Subcutaneous abdominal adipose tissue (tissue), 5 donors: ENCODE measurements at regions not wholly inside any gene's neighbourhood (a gene's known extent, or its start where the extent isn't known, plus 50 kb on each side); places are given as distances from the start of the nearest gene placed in this dataset.

Experiments
- H3K27ac ChIP-seq: one replicate; pipeline ENCODE4 v1.7.0; 2013; ENCODE audit warnings: low read depth, mild to moderate bottlenecking, inconsistent platforms, low read length, moderate library complexity
- H3K27me3 ChIP-seq, 5 donors: one replicate each; pipeline ENCODE4 v1.7.0; 2013; ENCODE audit warnings: low read length in 5 of 5, inconsistent platforms in 1 of 5; ENCODE audit not compliant: control insufficient read depth in 5 of 5, insufficient read depth in 4 of 5
- H3K36me3 ChIP-seq, 5 donors: one replicate each; pipeline ENCODE4 v1.7.0; 2013; ENCODE audit warnings: low read length in 5 of 5; ENCODE audit not compliant: control insufficient read depth in 5 of 5, insufficient read depth in 5 of 5
- H3K4me1 ChIP-seq, 5 donors: one replicate each; pipeline ENCODE4 v1.7.0; 2013; ENCODE audit warnings: low read length in 5 of 5, mild to moderate bottlenecking in 3 of 5, moderate library complexity in 1 of 5; ENCODE audit not compliant: control insufficient read depth in 5 of 5, insufficient read depth in 5 of 5
- H3K4me3 ChIP-seq, 5 donors: one replicate each; pipeline ENCODE4 v1.7.0; 2013; ENCODE audit warnings: low read length in 5 of 5, low read depth in 1 of 5
- H3K9ac ChIP-seq, 5 donors: one replicate each; pipeline ENCODE4 v1.7.0; 2013; ENCODE audit warnings: low read length in 5 of 5, mild to moderate bottlenecking in 4 of 5, moderate library complexity in 3 of 5
- H3K9me3 ChIP-seq, 5 donors: one replicate each; pipeline ENCODE4 v1.7.0; 2013; ENCODE audit warnings: low read length in 5 of 5; ENCODE audit not compliant: control insufficient read depth in 5 of 5
- donor health status: healthy.
- donor health status: healthy.
- donor health status: healthy.
- donor health status: healthy.
- donor health status: healthy.

- Histone ChIP-seq H3K9me3 (peaks cover 0 to 6% (median 0%) of the 10 kb centered on the region in 5 donors), H3K36me3 (no peaks in the 10 kb centered on the region), H3K4me3 (no peak overlapping the region), H3K27ac (no peak overlapping the region), H3K27me3 (no peaks in the 10 kb centered on the region), H3K9ac (no peak overlapping the region), H3K4me1 (no peaks in the 10 kb centered on the region)
Observed at GRCh38 chr3:164927728-164928127, 150.6 kb downstream of the SI start.

- Histone ChIP-seq H3K4me3 (no peak overlapping the region), H3K4me1 (no peaks in the 10 kb centered on the region), H3K9me3 (no peaks in the 10 kb centered on the region), H3K9ac (no peak overlapping the region), H3K27me3 (no peaks in the 10 kb centered on the region), H3K27ac (no peak overlapping the region), H3K36me3 (no peaks in the 10 kb centered on the region)
Observed at GRCh38 chr3:164918905-164919304, 159.4 kb downstream of the SI start.

- H3K9me3 ChIP-seq, result peaks cover 0 to 4% (median 0%) of the 10 kb centered on the region in 5 donors
- no peak overlapping the region for H3K9ac ChIP-seq
- no peaks in the 10 kb centered on the region for H3K36me3 ChIP-seq
- no peak overlapping the region for H3K27ac ChIP-seq
- H3K4me1 ChIP-seq, result no peaks in the 10 kb centered on the region
- no peaks in the 10 kb centered on the region for H3K27me3 ChIP-seq
- H3K4me3 ChIP-seq, result no peak overlapping the region
Observed at GRCh38 chr3:164912916-164913315, 165.4 kb downstream of the SI start.

- H3K36me3 ChIP-seq, result no peaks in the 10 kb centered on the region
- H3K9me3 ChIP-seq, result no peaks in the 10 kb centered on the region
- H3K9ac ChIP-seq, result no peak overlapping the region
- H3K4me3 ChIP-seq, result no peak overlapping the region
- no peak overlapping the region for H3K27ac ChIP-seq
- no peaks in the 10 kb centered on the region for H3K4me1 ChIP-seq
- H3K27me3 ChIP-seq, result no peaks in the 10 kb centered on the region
Observed at GRCh38 chr3:164903820-164904451, 174.4 kb downstream of the SI start.

GRCh38 chr3:164897342-164897741 is 181.0 kb downstream of the SI start:
- Histone ChIP-seq H3K36me3 (no peaks in the 10 kb centered on the region), H3K27me3 (no peaks in the 10 kb centered on the region), H3K4me1 (no peaks in the 10 kb centered on the region), H3K4me3 (no peak overlapping the region), H3K9me3 (no peaks in the 10 kb centered on the region), H3K27ac (no peak overlapping the region), H3K9ac (no peak overlapping the region)

- H3K9me3 ChIP-seq, result peaks cover 0 to 4% (median 0%) of the 10 kb centered on the region in 5 donors
- no peak overlapping the region for H3K9ac ChIP-seq
- no peak overlapping the region for H3K4me3 ChIP-seq
- H3K36me3 ChIP-seq, result no peaks in the 10 kb centered on the region
- peaks cover 0 to 2% (median 0%) of the 10 kb centered on the region in 5 donors for H3K27me3 ChIP-seq
- no peak overlapping the region for H3K27ac ChIP-seq
- H3K4me1 ChIP-seq, result no peaks in the 10 kb centered on the region
Observed at GRCh38 chr3:164890061-164890460, 188.2 kb downstream of the SI start.

GRCh38 chr3:164883171-164883570 is 195.1 kb downstream of the SI start:
- no peaks in the 10 kb centered on the region for H3K4me1 ChIP-seq
- H3K27me3 ChIP-seq, result no peaks in the 10 kb centered on the region
- H3K36me3 ChIP-seq, result no peaks in the 10 kb centered on the region

GRCh38 chr3:164879201-164879600 is 199.1 kb downstream of the SI start:
- Histone ChIP-seq H3K4me3 (no peak overlapping the region), H3K9me3 (no peaks in the 10 kb centered on the region)

More at GRCh38 chr3:164883171-164883570, 195.1 kb downstream of the SI start:
- peaks cover 0 to 2% (median 0%) of the 10 kb centered on the region in 5 donors for H3K9me3 ChIP-seq
- H3K4me3 ChIP-seq, result no peak overlapping the region
- H3K9ac ChIP-seq, result no peak overlapping the region
- H3K27ac ChIP-seq, result no peak overlapping the region

GRCh38 chr3:164864454-164864853 is 213.8 kb downstream of the SI start:
- H3K4me1 ChIP-seq, result no peaks in the 10 kb centered on the region
- H3K9me3 ChIP-seq, result no peaks in the 10 kb centered on the region
- no peaks in the 10 kb centered on the region for H3K27me3 ChIP-seq
- H3K4me3 ChIP-seq, result no peak overlapping the region
- no peak overlapping the region for H3K9ac ChIP-seq
- no peaks in the 10 kb centered on the region for H3K36me3 ChIP-seq
- no peak overlapping the region for H3K27ac ChIP-seq

More at GRCh38 chr3:164879201-164879600, 199.1 kb downstream of the SI start:
- Histone ChIP-seq H3K9ac (no peak overlapping the region), H3K36me3 (no peaks in the 10 kb centered on the region), H3K27me3 (no peaks in the 10 kb centered on the region), H3K4me1 (no peaks in the 10 kb centered on the region), H3K27ac (no peak overlapping the region)

GRCh38 chr3:164852866-164853265 is 225.4 kb downstream of the SI start:
- Histone ChIP-seq H3K27ac (no peak overlapping the region), H3K4me3 (no peak overlapping the region), H3K9ac (no peak overlapping the region), H3K9me3 (no peaks in the 10 kb centered on the region), H3K4me1 (no peaks in the 10 kb centered on the region), H3K36me3 (no peaks in the 10 kb centered on the region), H3K27me3 (no peaks in the 10 kb centered on the region)
